IgD-negative memory B cell (primary cell): ENCODE measurements at regions not wholly inside any gene's neighbourhood (a gene's known extent, or its start where the extent isn't known, plus 50 kb on each side); places are given as distances from the start of the nearest gene placed in this dataset.
"Not testable (repeated sequence)": the region's sequence is repeated elsewhere in the genome, so short reads cannot be mapped to it uniquely, and the experiment has no call there.

ENCODE experiments used
- H3K27ac Mint-ChIP-seq, 3 donors: one replicate each; pipeline ENCODE4 v1.8.0; 2020 to 2022; ENCODE audit warnings: mild to moderate bottlenecking in 3 of 3, mixed read lengths in 3 of 3, moderate library complexity in 1 of 3
- H3K27me3 Mint-ChIP-seq: one replicate; pipeline ENCODE4 v1.8.0; 2021; ENCODE audit warnings: mixed read lengths
- H3K36me3 Mint-ChIP-seq: one replicate; pipeline ENCODE4 v1.8.0; 2020; ENCODE audit warnings: mild to moderate bottlenecking, mixed read lengths
- H3K4me1 Mint-ChIP-seq, 3 donors: one replicate each; pipeline ENCODE4 v1.8.0; 2020 to 2022; ENCODE audit warnings: mixed read lengths in 3 of 3, mild to moderate bottlenecking in 1 of 3
- H3K4me3 Mint-ChIP-seq, 4 donors: one replicate each; pipeline ENCODE4 v1.8.0; 2020 to 2022; ENCODE audit warnings: mild to moderate bottlenecking in 4 of 4, mixed read lengths in 4 of 4, moderate library complexity in 3 of 4
- H3K9me3 Mint-ChIP-seq, 3 donors: one replicate each; pipeline ENCODE4 v1.8.0; 2020 to 2021; ENCODE audit warnings: mixed read lengths in 3 of 3, mild to moderate bottlenecking in 1 of 3

DNA sequence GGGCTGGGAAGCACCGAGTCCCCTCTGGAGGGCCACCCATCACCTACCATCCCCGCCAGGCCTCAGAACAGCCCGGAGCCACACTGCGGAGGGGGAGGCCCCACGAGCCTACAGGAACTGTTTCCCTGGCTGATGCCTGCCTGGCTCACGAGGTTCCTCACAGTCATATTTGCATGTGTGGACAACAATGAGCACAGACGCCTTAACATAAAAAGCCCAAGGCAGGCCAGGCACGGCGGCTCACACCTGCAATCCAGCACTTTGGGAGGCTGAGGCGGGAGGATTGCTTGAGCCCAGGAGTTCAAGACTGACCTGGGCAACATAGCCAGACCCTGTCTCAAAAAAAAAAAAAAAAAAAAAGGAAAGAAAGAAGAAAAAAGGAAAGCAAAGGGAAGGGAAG, 125.9 kb downstream of the FAM53A start:
- Mint-ChIP-seq H3K27ac (no peak overlapping the region), H3K27me3 (peaks cover 16% of the 10 kb centered on the region), H3K4me1 (peaks cover 0 to 2% (median 0%) of the 10 kb centered on the region in 3 donors), H3K9me3 (peaks cover 0 to 7% (median 0%) of the 10 kb centered on the region in 3 donors), H3K4me3 (no peak overlapping the region), H3K36me3 (no peaks in the 10 kb centered on the region)

GRCh38 chr4:1557221-1557597, 126.9 kb downstream of the FAM53A start:
- Mint-ChIP-seq H3K27ac (no peak overlapping the region), H3K27me3 (peaks cover 16% of the 10 kb centered on the region), H3K9me3 (peaks cover 0 to 6% (median 0%) of the 10 kb centered on the region in 3 donors), H3K4me3 (peak overlapping the region in 1 of 4 donors; percentile 79), H3K4me1 (peaks cover 0 to 2% (median 0%) of the 10 kb centered on the region in 3 donors), H3K36me3 (no peaks in the 10 kb centered on the region)

DNA sequence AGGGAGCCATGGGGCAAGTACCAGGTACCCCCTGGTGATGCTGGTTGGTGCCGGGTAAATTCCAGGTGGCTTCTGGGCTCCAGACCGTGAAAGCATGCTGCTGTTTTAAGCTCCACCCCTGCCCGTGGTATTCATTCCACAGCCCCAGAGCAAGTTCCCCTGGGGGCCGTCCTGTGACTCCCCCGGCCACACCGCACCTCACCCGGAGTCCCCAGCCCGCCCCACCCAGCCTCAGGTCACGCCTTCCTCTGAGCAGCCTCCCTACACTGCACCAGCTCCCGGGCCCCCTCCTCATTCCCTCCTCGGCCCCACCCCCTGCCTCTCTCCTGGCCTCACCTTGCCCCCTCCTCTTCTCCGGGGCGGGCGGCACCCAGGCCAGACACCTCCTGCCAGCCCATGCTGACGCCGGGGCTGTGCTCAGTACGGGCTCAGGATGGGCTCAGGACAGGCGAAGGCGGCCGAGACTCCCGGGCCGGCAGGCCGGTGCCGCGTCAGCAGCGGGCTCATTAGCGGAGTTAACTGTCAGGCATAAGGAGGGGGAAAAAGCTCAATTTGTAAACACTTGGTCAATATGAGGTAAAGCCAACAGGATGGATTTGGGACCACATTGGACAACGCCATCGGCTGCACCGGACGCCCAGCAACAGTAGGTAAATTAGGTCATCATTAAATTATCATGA, 127.4 kb downstream of the FAM53A start:
- Mint-ChIP-seq H3K9me3 (peaks cover 0 to 6% (median 0%) of the 10 kb centered on the region in 3 donors), H3K36me3 (no peaks in the 10 kb centered on the region), H3K4me3 (peak overlapping the region in 1 of 4 donors; percentile 79), H3K27ac (peak overlapping the region in 1 of 3 donors; percentile 46), H3K4me1 (peaks cover 0 to 2% (median 0%) of the 10 kb centered on the region in 3 donors), H3K27me3 (peaks cover 13% of the 10 kb centered on the region)

DNA sequence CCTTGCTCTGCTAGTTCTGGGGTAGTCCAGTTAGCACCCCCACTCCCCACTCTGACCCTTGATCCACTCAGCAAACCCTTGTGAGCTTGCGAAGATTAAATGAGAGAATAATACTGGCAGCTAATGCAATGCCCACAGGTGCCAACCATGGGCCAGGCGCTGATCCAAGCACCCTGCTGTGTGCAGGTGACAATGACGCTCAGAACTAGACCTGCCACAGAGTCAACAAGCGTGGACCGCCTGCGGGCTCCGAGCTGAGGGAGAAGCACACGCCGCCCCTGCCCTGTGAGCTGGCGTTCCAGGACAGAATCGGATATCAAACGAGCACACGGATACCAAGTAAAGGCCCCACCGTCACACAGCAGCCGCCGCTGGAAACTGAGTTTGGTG, 129.2 kb downstream of the FAM53A start:
- Mint-ChIP-seq H3K4me3 (no peak overlapping the region), H3K36me3 (no peaks in the 10 kb centered on the region), H3K9me3 (peaks cover 0 to 4% (median 0%) of the 10 kb centered on the region in 3 donors), H3K27ac (no peak overlapping the region), H3K4me1 (peaks cover 0 to 2% (median 2%) of the 10 kb centered on the region in 3 donors), H3K27me3 (peaks cover 9% of the 10 kb centered on the region)

DNA sequence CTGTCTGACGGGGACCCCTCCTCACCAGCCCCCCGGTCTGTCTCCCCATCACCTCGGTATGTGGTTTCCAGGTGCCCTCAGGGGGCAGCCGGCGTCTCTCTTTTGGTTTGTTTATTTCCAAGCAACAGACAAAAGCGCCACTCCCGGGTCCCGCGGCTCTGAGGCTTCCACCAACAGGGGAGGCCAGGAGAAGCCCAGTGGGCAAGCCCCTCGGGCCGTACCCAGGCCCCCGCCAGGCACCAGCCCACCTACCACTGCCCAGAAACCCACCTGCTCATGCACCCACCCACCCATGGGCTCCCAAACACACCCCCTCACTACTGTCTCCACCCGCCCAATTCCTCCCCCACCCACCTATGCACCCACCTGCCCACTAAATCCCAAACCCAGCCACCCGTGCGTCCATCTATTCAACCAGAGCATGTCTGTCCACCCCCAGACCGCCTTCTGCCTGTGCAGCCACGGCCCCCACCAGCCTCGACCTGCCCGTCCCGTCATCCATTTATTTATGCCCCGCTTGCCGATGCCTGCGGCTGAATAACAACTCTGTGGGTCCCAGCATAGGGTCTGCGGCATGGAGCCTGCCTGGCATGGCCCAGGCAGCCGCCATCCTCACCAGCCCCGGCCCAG, 129.8 kb downstream of the FAM53A start:
- peaks cover 11% of the 10 kb centered on the region for H3K27me3 Mint-ChIP-seq
- no peak overlapping the region for H3K27ac Mint-ChIP-seq
- no peak overlapping the region for H3K4me3 Mint-ChIP-seq
- no peaks in the 10 kb centered on the region for H3K36me3 Mint-ChIP-seq
- H3K9me3 Mint-ChIP-seq, result peaks cover 0 to 4% (median 0%) of the 10 kb centered on the region in 3 donors
- H3K4me1 Mint-ChIP-seq, result peaks cover 0 to 2% (median 2%) of the 10 kb centered on the region in 3 donors

- Mint-ChIP-seq H3K4me1 (peaks cover 0 to 4% (median 2%) of the 10 kb centered on the region in 3 donors), H3K27ac (no peak overlapping the region), H3K36me3 (no peaks in the 10 kb centered on the region), H3K9me3 (peaks cover 0 to 4% (median 0%) of the 10 kb centered on the region in 3 donors), H3K4me3 (no peak overlapping the region), H3K27me3 (peaks cover 12% of the 10 kb centered on the region)
These were observed 130.7 kb downstream of the FAM53A start for GRCh38 chr4:1553365-1553764.

- Mint-ChIP-seq H3K9me3 (peaks cover 0 to 4% (median 0%) of the 10 kb centered on the region in 3 donors), H3K27ac (no peak overlapping the region), H3K27me3 (peaks cover 16% of the 10 kb centered on the region), H3K4me3 (no peak overlapping the region), H3K4me1 (peaks cover 0 to 4% (median 2%) of the 10 kb centered on the region in 3 donors), H3K36me3 (no peaks in the 10 kb centered on the region)
These were observed 131.7 kb downstream of the FAM53A start for GRCh38 chr4:1552451-1552850.

- peaks cover 15% of the 10 kb centered on the region for H3K27me3 Mint-ChIP-seq
- no peak overlapping the region for H3K4me3 Mint-ChIP-seq
- H3K9me3 Mint-ChIP-seq, result peaks cover 0 to 4% (median 0%) of the 10 kb centered on the region in 3 donors
- H3K4me1 Mint-ChIP-seq, result peaks cover 0 to 2% (median 2%) of the 10 kb centered on the region in 3 donors
- no peaks in the 10 kb centered on the region for H3K36me3 Mint-ChIP-seq
- H3K27ac Mint-ChIP-seq, result no peak overlapping the region
These were observed 132.9 kb downstream of the FAM53A start for GRCh38 chr4:1551211-1551610.

DNA sequence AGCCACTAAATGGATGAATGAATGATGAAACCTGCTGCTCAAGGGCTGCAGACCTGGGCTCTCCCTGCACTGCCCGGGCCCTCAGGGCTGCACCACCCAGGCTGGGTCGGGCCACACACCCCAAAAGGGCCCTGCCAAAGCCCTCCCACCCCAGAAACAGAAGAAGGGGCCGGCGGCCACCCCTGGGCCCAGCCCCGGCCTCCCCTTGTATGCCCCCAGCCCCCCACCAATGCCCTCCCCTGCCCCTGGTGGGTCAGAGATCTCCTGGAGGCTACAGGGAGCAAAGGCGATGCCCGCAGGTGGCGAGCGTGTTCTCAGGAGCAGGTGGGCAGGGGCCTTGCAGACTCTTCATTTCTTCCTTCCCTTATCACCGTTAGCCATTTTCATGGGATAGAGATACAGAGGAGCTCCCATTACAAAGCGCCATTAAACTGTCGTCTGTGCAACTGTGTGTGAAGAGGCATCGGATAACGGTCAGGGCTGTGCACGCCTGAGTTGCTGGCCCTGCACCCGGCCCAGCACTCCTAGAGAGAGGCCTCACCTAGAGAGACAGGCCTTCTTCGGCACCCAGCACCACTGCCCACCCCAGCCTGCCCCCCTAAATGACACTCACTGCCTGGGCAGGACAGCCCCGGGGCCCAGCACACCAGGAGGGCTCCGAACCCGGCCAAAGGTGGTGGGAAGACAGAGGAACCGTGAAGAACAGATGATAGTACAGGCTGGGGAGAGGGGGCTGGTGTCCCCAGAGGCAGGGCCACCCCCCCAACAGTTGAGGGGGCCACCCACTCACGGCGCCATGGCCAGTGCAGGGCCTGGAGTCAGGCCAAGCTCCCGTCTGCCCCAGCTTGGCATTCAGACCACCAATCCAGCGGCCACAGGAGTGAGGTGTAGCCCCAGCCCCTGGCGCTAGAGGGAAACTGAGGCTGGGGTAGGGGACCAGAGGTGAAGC, 133.7 kb downstream of the FAM53A start:
- H3K27me3 Mint-ChIP-seq, result peaks cover 15% of the 10 kb centered on the region
- no peak overlapping the region for H3K4me3 Mint-ChIP-seq
- H3K4me1 Mint-ChIP-seq, result peaks cover 0 to 2% (median 2%) of the 10 kb centered on the region in 3 donors
- no peak overlapping the region for H3K27ac Mint-ChIP-seq
- H3K9me3 Mint-ChIP-seq, result peaks cover 0 to 4% (median 0%) of the 10 kb centered on the region in 3 donors
- H3K36me3 Mint-ChIP-seq, result no peaks in the 10 kb centered on the region

DNA sequence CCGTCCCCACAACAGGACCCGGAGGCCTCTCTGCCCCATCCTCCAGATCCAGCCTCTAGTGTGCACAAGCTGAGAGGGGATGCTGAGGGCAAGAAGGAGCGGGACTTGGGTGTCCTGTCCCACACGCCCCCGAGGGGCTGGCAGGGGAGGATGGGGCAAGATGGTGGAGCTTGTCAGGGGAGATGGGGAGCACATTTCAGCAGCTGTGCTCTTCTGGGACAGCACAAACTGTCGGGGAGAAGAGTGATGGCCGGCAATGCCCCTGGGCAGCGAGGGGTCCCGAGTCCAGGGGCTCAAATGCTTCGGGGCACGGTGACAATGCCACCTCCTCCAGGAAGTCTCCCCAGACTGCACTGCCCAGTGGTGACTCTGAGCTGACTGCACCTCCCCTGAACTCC, 134.5 kb downstream of the FAM53A start:
- H3K27ac Mint-ChIP-seq, result no peak overlapping the region
- peaks cover 0 to 2% (median 2%) of the 10 kb centered on the region in 3 donors for H3K4me1 Mint-ChIP-seq

DNA sequence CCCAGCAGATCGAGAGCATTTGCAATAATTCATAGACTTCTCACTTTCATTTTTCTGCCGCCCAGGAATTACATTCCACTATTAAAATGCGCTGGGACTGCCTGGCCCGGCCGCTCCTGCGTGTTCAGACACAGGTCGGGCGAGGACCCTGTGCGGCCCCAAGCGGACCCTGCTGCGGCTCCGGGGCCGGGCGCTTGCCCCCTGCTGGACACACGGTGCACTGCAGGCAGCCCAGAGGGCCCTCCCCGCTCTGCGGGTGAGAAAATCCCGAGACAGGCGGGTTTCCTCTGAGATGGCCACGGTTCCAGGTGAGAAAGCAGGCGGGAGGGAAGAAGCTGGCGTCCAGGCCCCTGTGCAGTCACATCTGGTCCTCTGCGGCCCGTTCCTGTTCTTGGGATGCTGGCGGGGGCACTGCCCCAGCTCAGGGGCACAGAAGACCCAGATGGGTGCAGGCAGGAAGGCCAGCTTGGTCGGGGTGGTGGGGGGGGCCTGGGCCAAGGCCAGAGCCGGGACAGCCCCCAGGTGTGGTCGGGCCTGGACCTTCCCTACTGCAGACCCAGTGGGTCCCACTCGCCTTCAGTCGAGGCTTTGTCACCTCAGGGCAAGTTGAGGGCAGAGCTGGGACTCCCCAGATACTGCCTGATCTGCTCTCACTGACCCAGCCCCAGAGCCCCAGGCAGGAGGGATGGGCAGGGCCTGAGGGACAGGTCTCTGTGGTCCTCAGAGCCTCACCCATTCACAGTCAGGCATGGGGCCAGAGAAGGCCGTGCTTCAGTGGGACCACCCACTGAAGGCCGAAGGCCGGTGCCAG, 135.1 kb downstream of the FAM53A start:
- Mint-ChIP-seq H3K27me3 (peaks cover 13% of the 10 kb centered on the region), H3K27ac (peak overlapping the region in 1 of 3 donors; percentile 78), H3K4me3 (peak overlapping the region in 1 of 4 donors; percentile 52)
- not testable (repeated sequence) for H3K36me3 Mint-ChIP-seq, H3K9me3 Mint-ChIP-seq, H3K4me1 Mint-ChIP-seq

More for the DNA sequence above, 134.5 kb downstream of the FAM53A start:
- no peaks in the 10 kb centered on the region for H3K36me3 Mint-ChIP-seq
- no peaks in the 10 kb centered on the region for H3K9me3 Mint-ChIP-seq
- H3K4me3 Mint-ChIP-seq, result no peak overlapping the region
- H3K27me3 Mint-ChIP-seq, result peaks cover 13% of the 10 kb centered on the region

DNA sequence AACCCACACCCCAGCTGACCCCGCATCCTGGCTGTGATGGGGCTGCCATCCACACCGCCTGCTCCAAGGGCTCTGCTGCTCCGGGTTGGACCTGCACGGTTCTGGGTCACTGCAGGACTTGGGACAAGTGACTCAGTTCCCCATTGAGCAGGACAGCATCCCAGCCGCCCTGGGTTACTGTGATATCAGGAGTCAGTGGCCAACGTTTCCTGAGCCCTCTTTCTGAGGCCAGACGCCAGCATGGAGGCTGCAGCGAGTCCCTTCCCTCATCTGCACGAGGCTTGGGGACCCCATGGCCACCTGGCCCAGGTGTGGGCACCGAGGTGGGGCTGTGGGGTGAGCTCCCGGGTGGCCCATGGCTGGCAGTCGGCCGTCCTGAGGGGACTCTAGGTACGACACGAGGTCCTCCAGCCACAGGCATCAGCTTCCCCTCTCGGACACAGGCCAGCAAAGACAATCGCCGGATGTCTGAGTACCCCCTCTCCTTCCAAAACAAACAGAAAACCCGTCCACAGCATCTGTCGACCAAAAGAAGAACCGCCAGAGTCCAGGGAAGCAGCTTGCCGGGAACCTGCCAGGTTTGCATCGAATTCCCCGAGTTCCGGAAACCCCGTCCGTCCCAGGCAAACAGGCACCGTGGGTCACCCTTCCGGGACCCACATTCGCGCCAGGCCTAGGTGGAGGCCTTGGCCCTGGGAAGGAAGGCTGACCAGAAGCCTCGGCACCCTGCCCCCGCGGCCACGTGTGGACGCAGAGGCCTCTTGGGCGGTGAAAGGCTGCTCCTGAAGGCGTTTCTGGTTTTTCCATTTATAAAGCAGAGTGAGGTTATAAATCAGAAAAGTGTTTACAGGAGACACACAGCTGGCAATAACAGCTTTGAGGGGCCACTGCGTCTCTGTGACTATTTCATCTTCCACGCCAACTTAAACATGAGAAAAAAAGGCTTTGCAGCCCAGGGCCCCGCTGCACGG, 136.0 kb downstream of the FAM53A start:
- Mint-ChIP-seq H3K27ac (peak overlapping the region in 1 of 3 donors; percentile 78), H3K4me1 (peaks cover 0 to 2% (median 2%) of the 10 kb centered on the region in 3 donors), H3K36me3 (no peaks in the 10 kb centered on the region)

GRCh38 chr4:1547131-1547855, 136.8 kb downstream of the FAM53A start:
- no peak overlapping the region for H3K27ac Mint-ChIP-seq

More for the DNA sequence above, 136.0 kb downstream of the FAM53A start:
- H3K9me3 Mint-ChIP-seq, result no peaks in the 10 kb centered on the region
- peaks cover 13% of the 10 kb centered on the region for H3K27me3 Mint-ChIP-seq
- H3K4me3 Mint-ChIP-seq, result peak overlapping the region in 1 of 4 donors; percentile 32

More at GRCh38 chr4:1547131-1547855, 136.8 kb downstream of the FAM53A start:
- peaks cover 0 to 2% (median 2%) of the 10 kb centered on the region in 3 donors for H3K4me1 Mint-ChIP-seq
- H3K9me3 Mint-ChIP-seq, result no peaks in the 10 kb centered on the region
- H3K36me3 Mint-ChIP-seq, result no peaks in the 10 kb centered on the region
- H3K4me3 Mint-ChIP-seq, result peak overlapping the region in 1 of 4 donors; percentile 83
- peaks cover 13% of the 10 kb centered on the region for H3K27me3 Mint-ChIP-seq
